GM12878 (cell line): ENCODE measurements at regions not wholly inside any gene's neighbourhood (a gene's known extent, or its start where the extent isn't known, plus 50 kb on each side); places are given as distances from the start of the nearest gene placed in this dataset.

Source experiments
- ATAC-seq: fragments of 200-7000 bp; cut with Tn5 transposase; 3 replicates; pipeline ENCODE4 v1.9.1; 2020; ENCODE audit warnings: mild to moderate bottlenecking, moderate library complexity
- BruUV-seq: library from RNA; stranded (reverse); fragments of 400-500 nt; replicated peaks from 2 replicates; lab custom pipeline; 2021; lab: Mats Ljungman, UMichigan
- CTCF ChIA-PET: fragments of 300-600 bp; sonication (Branson Sonifier 250); formaldehyde crosslinking; extraction: SDS; loops from one replicate; lab custom pipeline; 2021; ENCODE audit warnings: inconsistent platforms; lab: Yijun Ruan, JAX
- POLR2A ChIA-PET: fragments of 350-600 bp; formaldehyde crosslinking; extraction: SDS; loops from one replicate; lab custom pipeline; 2021; ENCODE audit warnings: inconsistent platforms; lab: Charles Lee
- RAD21 ChIA-PET: fragments of 300-600 bp; sonication (Branson Sonifier 250); formaldehyde crosslinking; loops from one replicate; lab custom pipeline; 2023; ENCODE audit warnings: antibody characterized with exemption; ENCODE audit not compliant: unreplicated experiment; lab: Charles Lee
- SMC1A ChIA-PET: fragments of 300-600 bp; sonication (Branson Sonifier 250); formaldehyde crosslinking; loops from one replicate; lab custom pipeline; 2023; ENCODE audit not compliant: unreplicated experiment, uncharacterized antibody; lab: Charles Lee
- DNase-seq: peaks from one replicate; pipeline ENCODE4 v3.0.0-alpha.2; 2011; ENCODE audit warnings: low read depth, low spot score
- FAIRE-seq: peaks from 3 replicates; lab custom pipeline; 2011; peaks lifted over from hg19 to GRCh38; lab: Jason Lieb, UNC
- H2AFZ ChIP-seq: 2 replicates; pipeline ENCODE4 v1.6.0; 2011; ENCODE audit warnings: low read depth, low read length, control low read depth; ENCODE audit not compliant: control insufficient read depth
- H3K27ac ChIP-seq: 2 replicates; pipeline ENCODE4 v1.5.1; 2011; ENCODE audit warnings: control low read depth; ENCODE audit not compliant: control insufficient read depth, insufficient read depth
- H3K27me3 ChIP-seq, 2 experiments: replicated peaks in 1 of 2; 2 replicates each; pipeline versions ENCODE4 v1.6.0 to v1.6.1; 2011; ENCODE audit warnings: low read length in 1 of 2; ENCODE audit not compliant: control insufficient read depth in 2 of 2, insufficient read depth in 2 of 2
- H3K36me3 ChIP-seq, 2 experiments: 2 replicates each; pipeline ENCODE4 v1.5.1; 2011; ENCODE audit warnings: low read length in 1 of 2; ENCODE audit not compliant: control insufficient read depth in 2 of 2, insufficient read depth in 2 of 2
- H3K4me1 ChIP-seq: 2 replicates; pipeline ENCODE4 v1.6.1; 2011; ENCODE audit warnings: mild to moderate bottlenecking, low read length, moderate library complexity, mixed read lengths; ENCODE audit not compliant: control insufficient read depth, insufficient read depth
- H3K4me2 ChIP-seq: 2 replicates; pipeline ENCODE4 v1.6.0; 2011; ENCODE audit warnings: control low read depth; ENCODE audit not compliant: control insufficient read depth, insufficient read depth
- H3K4me3 ChIP-seq: fragments of 200-600 bp; sonication (generic); 2 replicates; pipeline ENCODE4 v1.5.1; 2016
- H3K79me2 ChIP-seq: 2 replicates; pipeline ENCODE4 v1.6.0; 2011; ENCODE audit warnings: low read length; ENCODE audit not compliant: control insufficient read depth, insufficient read depth
- H3K9ac ChIP-seq: 2 replicates; pipeline ENCODE4 v1.8.0; 2011; ENCODE audit warnings: low read length, control low read depth, mixed read lengths; ENCODE audit not compliant: control insufficient read depth, insufficient read depth
- H3K9me3 ChIP-seq: replicated peaks from 3 replicates; pipeline ENCODE4 v1.5.1; 2011; ENCODE audit warnings: mild to moderate bottlenecking, low read length; ENCODE audit not compliant: control insufficient read depth, insufficient read depth
- H4K20me1 ChIP-seq: 2 replicates; pipeline ENCODE4 v1.6.0; 2011; ENCODE audit not compliant: control insufficient read depth, insufficient read depth
- ASH2L ChIP-seq: fragments of 300-600, 200-600 bp; sonication (generic); IDR thresholded peaks from 2 replicates; pipeline ENCODE4 v1.6.1; 2017; ENCODE audit warnings: low read depth, mild to moderate bottlenecking, borderline replicate concordance
- BMI1 ChIP-seq: fragments of 450-650 bp; IDR thresholded peaks from 2 replicates; pipeline ENCODE4 v1.6.1; 2016; ENCODE audit warnings: mild to moderate bottlenecking, moderate library complexity, borderline replicate concordance
- CUX1 ChIP-seq: IDR thresholded peaks from 2 replicates; pipeline ENCODE4 v1.6.1; 2012; ENCODE audit warnings: improper control_type of control experiment, low read depth, low read length; ENCODE audit not compliant: insufficient replicate concordance
- FOS ChIP-seq: IDR thresholded peaks from 3 replicates; pipeline ENCODE4 v1.6.1; 2011; ENCODE audit warnings: borderline replicate concordance; ENCODE audit not compliant: insufficient read length; ENCODE audit errors: extremely low read depth
- FOXK2 ChIP-seq: fragments of 450-650 bp; IDR thresholded peaks from 2 replicates; pipeline ENCODE4 v1.6.1; 2017; ENCODE audit warnings: mild to moderate bottlenecking, moderate library complexity
- JUNB ChIP-seq: IDR thresholded peaks from 2 replicates; pipeline ENCODE4 v1.6.1; 2016; ENCODE audit warnings: antibody characterized with exemption, mild to moderate bottlenecking
- MYC ChIP-seq: IDR thresholded peaks from 2 replicates; pipeline ENCODE4 v1.6.1; 2011; ENCODE audit warnings: mild to moderate bottlenecking, low read length, moderate library complexity, inconsistent platforms; ENCODE audit not compliant: insufficient read depth, insufficient replicate concordance, insufficient read length, severe bottlenecking
- PRDM15 ChIP-seq: fragments of 450-650 bp; formaldehyde crosslinking; IDR thresholded peaks from 2 replicates; pipeline ENCODE4 v1.4.0; 2020; ENCODE audit warnings: mild to moderate bottlenecking, moderate library complexity
- TAF1 ChIP-seq: IDR thresholded peaks from 2 replicates; pipeline ENCODE4 v1.6.1; 2011; ENCODE audit warnings: mild to moderate bottlenecking, low read depth, low read length, borderline replicate concordance
- WGBS: methylation state at CpG from one replicate; pipeline ENCODE4 v1.1.6; 2016; ENCODE audit warnings: low lambda C conversion rate; ENCODE audit not compliant: insufficient replicate concordance, insufficient coverage; ENCODE audit errors: missing lambda C conversion rate; 5-methylcytosine and 5-hydroxymethylcytosine counted together
- in situ Hi-C: fragments of 300-500 bp; cut with MboI; formaldehyde crosslinking; loops from 9 replicates; pipeline ENCODE4 v1.14.3; 2018; ENCODE audit warnings: mixed read lengths
- intact Hi-C: fragments of 100-400 bp; cut with micrococcal nuclease; formaldehyde crosslinking; loops from one replicate; pipeline ENCODE4 v1.14.2; 2022; ENCODE audit not compliant: unreplicated experiment

GRCh38 chr15:79610021-79610420 lies 177.9 kb downstream of the MINAR1 start:
- Histone ChIP-seq H3K9ac (no peak overlapping the region), H3K4me2 (no peak overlapping the region), H2AFZ (no peak overlapping the region), H3K9me3 (no peaks in the 10 kb centered on the region), H3K79me2 (no peaks in the 10 kb centered on the region), H3K4me1 (no peaks in the 10 kb centered on the region), H3K4me3 (no peak overlapping the region), H3K36me3 (no peaks in the 10 kb centered on the region), H3K27me3 (no peaks in the 10 kb centered on the region; a peak in 4 of 4 replicates), H3K27ac (no peak overlapping the region), H4K20me1 (no peaks in the 10 kb centered on the region)
- TF ChIP-seq BMI1 = no peak
- in situ Hi-C loops = no loop called here
- ATAC-seq (no peak), DNase-seq (no peak), FAIRE-seq (no peak)
- RAD21 ChIA-PET = no interaction called here
- POLR2A ChIA-PET = no interaction called here
- no TSS peak for BruUV-seq
- WGBS = 12% methylated on average over 3 of the region's 3 CpGs
- intact Hi-C loops = no loop called here
- SMC1A ChIA-PET = interaction anchor here (0.7 kb wide), 2 partner anchors 13 to 342 kb away, joined by 3 read pairs; no protein-coding TSS in a partner anchor
- CTCF ChIA-PET = no interaction called here

GRCh38 chr15:79615754-79616153 lies 183.6 kb downstream of the MINAR1 start:
- H3K9me3 ChIP-seq = no peaks in the 10 kb centered on the region
- ChIA-PET SMC1A (no interaction called here), POLR2A (no interaction called here), CTCF (no interaction called here), RAD21 (no interaction called here)
- no peak for ATAC-seq
- 23% methylated on average over 4 of the region's 4 CpGs for WGBS
- H3K27ac ChIP-seq = no peak overlapping the region
- no peak overlapping the region for H3K9ac ChIP-seq
- H3K4me1 ChIP-seq = no peaks in the 10 kb centered on the region
- H3K4me2 ChIP-seq = no peak overlapping the region
- intact Hi-C loops = no loop called here
- H3K27me3 ChIP-seq = no peaks in the 10 kb centered on the region; a peak in 2 of 4 replicates
- no peak for FAIRE-seq
- no peaks in the 10 kb centered on the region for H4K20me1 ChIP-seq
- no TSS peak for BruUV-seq
- DNase-seq = no peak
- H3K79me2 ChIP-seq = no peaks in the 10 kb centered on the region
- in situ Hi-C loops = no loop called here
- no peaks in the 10 kb centered on the region for H3K36me3 ChIP-seq
- H2AFZ ChIP-seq = no peak overlapping the region
- H3K4me3 ChIP-seq = no peak overlapping the region
- TF ChIP-seq MYC = no peak
- TF ChIP-seq TAF1 = no peak
- no peak for TF ChIP-seq CUX1
- no peak for TF ChIP-seq FOS
- no peak for TF ChIP-seq ASH2L
- TF ChIP-seq FOXK2 = no peak
- TF ChIP-seq JUNB = no peak
- TF ChIP-seq PRDM15 = no peak
